ENCODE measurements at regions not wholly inside any gene's neighbourhood (a gene's known extent, or its start where the extent isn't known, plus 50 kb on each side); places are given as distances from the start of the nearest gene placed in this dataset.

- POLR2A ChIA-PET (ENCODE audit: unreplicated experiment) = no interaction called here
- Histone ChIP-seq H3K9me3 (ENCODE audit: control insufficient read depth, insufficient read depth, low read length) (no peaks in the 10 kb centered on the region), H4K5ac (ENCODE audit: low read depth, low read length) (no peak overlapping the region), H2AK9ac (replicated peaks; ENCODE audit: low read depth, low read length, poor library complexity) (no peak overlapping the region), H2BK120ac (ENCODE audit: low read depth, low read length) (no peak overlapping the region), H2BK20ac (ENCODE audit: low read depth, low read length) (no peak overlapping the region), H3K14ac (replicated peaks; ENCODE audit: low read depth, low read length) (no peak overlapping the region), H4K8ac (ENCODE audit: low read depth in 2 of 2, low read length in 2 of 2) (no peak overlapping the region), H4K20me1 (ENCODE audit: insufficient read depth, low read length) (no peaks in the 10 kb centered on the region), H3K4ac (ENCODE audit: low read depth, low read length) (no peak overlapping the region), H3K27ac (ENCODE audit: insufficient read depth, low read length) (no peak overlapping the region), H3K23ac (ENCODE audit: low read depth, low read length) (no peak overlapping the region), H3K36me3 (ENCODE audit: control insufficient read depth, insufficient read depth, low read length) (no peaks in the 10 kb centered on the region), H3K79me1 (ENCODE audit: low read depth in 1 of 2, low read length in 2 of 2) (no peaks in the 10 kb centered on the region), H3K18ac (ENCODE audit: low read depth, low read length) (no peak overlapping the region), H3K4me1 (ENCODE audit: control insufficient read depth, insufficient read depth, low read length) (peaks cover 17% of the 10 kb centered on the region), H3K27me3 (ENCODE audit: control insufficient read depth, insufficient read depth, low read length) (no peaks in the 10 kb centered on the region), H3K9ac (ENCODE audit: low read depth, low read length) (no peak overlapping the region), H2BK15ac (ENCODE audit: low read depth, low read length) (no peak overlapping the region), H4K91ac (ENCODE audit: insufficient read depth, low read depth, low read length) (no peak overlapping the region), H2AK5ac (ENCODE audit: low read depth, low read length) (no peak overlapping the region), H3K9me1 (ENCODE audit: insufficient read depth, low read length) (no peaks in the 10 kb centered on the region), H3K4me2 (ENCODE audit: low read depth, low read length) (no peak overlapping the region), H2AFZ (replicated peaks; ENCODE audit: low read length, poor library complexity) (no peak overlapping the region), H3K56ac (ENCODE audit: extremely low read depth, insufficient read depth, low read length) (no peak overlapping the region), H2BK5ac (ENCODE audit: low read depth, low read length, poor library complexity, severe bottlenecking) (no peak overlapping the region), H3K4me3 (ENCODE audit: insufficient read depth, low read depth, low read length) (no peak overlapping the region)
- intact Hi-C loops (cut with micrococcal nuclease) = no loop called here
- no peak for TF ChIP-seq RCOR1 (IDR thresholded peaks at IDR 0.05; ENCODE audit: insufficient replicate concordance, low read length)
- no peak for TF ChIP-seq RFX5 (IDR thresholded peaks at IDR 0.05; ENCODE audit: low read depth, low read length)
- no peak for TF ChIP-seq CHD1 (IDR thresholded peaks at IDR 0.05; ENCODE audit: low read depth, low read length)
- no peak for TF ChIP-seq SMC3 (IDR thresholded peaks at IDR 0.05; ENCODE audit: low read depth, low read length)
- TF ChIP-seq BHLHE40 (IDR thresholded peaks at IDR 0.05; ENCODE audit: low read depth, low read length) = no peak
- TF ChIP-seq CTCF (conservative IDR thresholded peaks at IDR 0.05; ENCODE audit: low read depth, low read length) = no peak
- TF ChIP-seq RAD21 (IDR thresholded peaks at IDR 0.05; ENCODE audit: low read length) = no peak
- TF ChIP-seq MAZ (IDR thresholded peaks at IDR 0.05; ENCODE audit: borderline replicate concordance, low read depth, low read length) = no peak
- TF ChIP-seq NFE2L2 (IDR thresholded peaks at IDR 0.05; ENCODE audit: low read depth, low read length) = no peak
- TF ChIP-seq USF2 (IDR thresholded peaks at IDR 0.05; ENCODE audit: low read depth, low read length) = no peak
- no peak for TF ChIP-seq MAFK (IDR thresholded peaks at IDR 0.05; ENCODE audit: low read depth, low read length)
- no peak for TF ChIP-seq FOS (IDR thresholded peaks at IDR 0.05; ENCODE audit: low read depth, low read length)
- TF ChIP-seq POLR2A (IDR thresholded peaks at IDR 0.05; ENCODE audit: low read depth, low read length) = no peak
- TF ChIP-seq MXI1 (IDR thresholded peaks at IDR 0.05; ENCODE audit: borderline replicate concordance, low read depth, low read length) = no peak
- no peak for TF ChIP-seq CEBPB (IDR thresholded peaks at IDR 0.05; ENCODE audit: low read depth, low read length)
- TF ChIP-seq ELK1 (IDR thresholded peaks at IDR 0.05; ENCODE audit: borderline replicate concordance, low read depth, low read length) = no peak
- ATAC-seq (ENCODE audit: low read depth) (peak; percentile 52), DNase-seq (no peak)
- WGBS, 2 experiments (ENCODE audit: extremely low coverage in 2 of 2, insufficient read length in 1 of 2) = no CpG with 5 or more reads among the region's 2 CpGs
- CTCF ChIA-PET = interaction anchor here (0.6 to 1.1 kb wide), 2 partner anchors 15 to 25 kb away, joined by 3 read pairs; no protein-coding TSS in a partner anchor
- no TSS peak for BruUV-seq (replicated peaks)
- dilution Hi-C loops (cut with HindIII; ENCODE audit: low sequenced_read_pairs, unreplicated experiment) = no loop called here
- in situ Hi-C loops (cut with MboI; ENCODE audit: low sequenced_read_pairs) = no loop called here
These were observed 89.9 kb upstream of the SLC2A1 start for GRCh38 chr1:43048601-43049011.
